ENCODE measurements at regions not wholly inside any gene's neighbourhood (a gene's known extent, or its start where the extent isn't known, plus 50 kb on each side); places are given as distances from the start of the nearest gene placed in this dataset.
A peak's percentile ranks its signal among the peaks of the same experiment; 100 is the strongest.

- no peak for TF ChIP-seq CTCF (IDR thresholded peaks at IDR 0.05; ENCODE audit: control extremely low read depth, extremely low read depth, low read depth, missing control alignments)
- ChIA-PET POLR2A (no interaction called here), CTCF (interaction anchor here (1.5 kb wide), 1 partner anchor 11 kb away, joined by 7 read pairs; no protein-coding TSS in a partner anchor)
- DNase-seq (ENCODE audit: extremely low spot score): no peak
These were observed 559.0 kb downstream of the PDCD6IP start for GRCh38 chr3:34357461-34357860.

GRCh38 chr3:34359064-34359463, 560.6 kb downstream of the PDCD6IP start:
- ChIA-PET POLR2A (no interaction called here), CTCF (no interaction called here)
- TF ChIP-seq CTCF (IDR thresholded peaks at IDR 0.05; ENCODE audit: control extremely low read depth, extremely low read depth, low read depth, missing control alignments): no peak
- no peak for DNase-seq (ENCODE audit: extremely low spot score)

GRCh38 chr3:34360713-34361112, 562.3 kb downstream of the PDCD6IP start:
- ChIA-PET POLR2A (no interaction called here), CTCF (no interaction called here)
- no peak for DNase-seq (ENCODE audit: extremely low spot score)
- no peak for TF ChIP-seq CTCF (IDR thresholded peaks at IDR 0.05; ENCODE audit: control extremely low read depth, extremely low read depth, low read depth, missing control alignments)

GRCh38 chr3:34361921-34362320, 563.5 kb downstream of the PDCD6IP start:
- TF ChIP-seq CTCF (IDR thresholded peaks at IDR 0.05; ENCODE audit: control extremely low read depth, extremely low read depth, low read depth, missing control alignments): no peak
- POLR2A ChIA-PET: no interaction called here
- DNase-seq (ENCODE audit: extremely low spot score): peak; percentile 37
- CTCF ChIA-PET: interaction anchor here (1.3 to 1.4 kb wide), 2 partner anchors 115 to 255 kb away, joined by 3 to 5 read pairs; no protein-coding TSS in a partner anchor

- TF ChIP-seq CTCF (IDR thresholded peaks at IDR 0.05; ENCODE audit: control extremely low read depth, extremely low read depth, low read depth, missing control alignments): no peak
- ChIA-PET CTCF (interaction anchor here (1.3 to 1.5 kb wide), 2 partner anchors 15 to 116 kb away, joined by 3 read pairs; no protein-coding TSS in a partner anchor), POLR2A (no interaction called here)
- no peak for DNase-seq (ENCODE audit: extremely low spot score)
These were observed 564.5 kb downstream of the PDCD6IP start for GRCh38 chr3:34362910-34363309.

- POLR2A ChIA-PET: no interaction called here
- TF ChIP-seq CTCF (IDR thresholded peaks at IDR 0.05; ENCODE audit: control extremely low read depth, extremely low read depth, low read depth, missing control alignments): no peak
- DNase-seq (ENCODE audit: extremely low spot score): no peak
- CTCF ChIA-PET: interaction anchor here (1.2 to 1.5 kb wide), 3 partner anchors 14 to 104 kb away, joined by 3 to 5 read pairs (median 3); no protein-coding TSS in a partner anchor
These were observed 565.5 kb downstream of the PDCD6IP start for GRCh38 chr3:34363881-34364280.
